Dendritic cell treated with granulocyte-macrophage colony-stimulating factor and Interleukin-4, amounts not matched to agents 40 ng/mL and 50 ng/mL, for 4 days (primary cell): ENCODE measurements at regions not wholly inside any gene's neighbourhood (a gene's known extent, or its start where the extent isn't known, plus 50 kb on each side); places are given as distances from the start of the nearest gene placed in this dataset.

Experiments used
- H3K27ac Mint-ChIP-seq: one replicate; pipeline ENCODE4 v1.8.0; 2022; ENCODE audit warnings: mild to moderate bottlenecking, mixed read lengths
- H3K27me3 Mint-ChIP-seq: one replicate; pipeline ENCODE4 v1.8.0; 2022; ENCODE audit warnings: mild to moderate bottlenecking, mixed read lengths
- H3K36me3 Mint-ChIP-seq: one replicate; pipeline ENCODE4 v1.8.0; 2022; ENCODE audit warnings: low read depth, mixed read lengths
- H3K4me1 Mint-ChIP-seq: one replicate; pipeline ENCODE4 v1.8.0; 2022; ENCODE audit warnings: low read depth, mixed read lengths
- H3K4me3 Mint-ChIP-seq: one replicate; pipeline ENCODE4 v1.8.0; 2022; ENCODE audit warnings: mild to moderate bottlenecking, moderate library complexity, mixed read lengths
- H3K9me3 Mint-ChIP-seq: one replicate; pipeline ENCODE4 v1.8.0; 2022; ENCODE audit warnings: mixed read lengths
- intact Hi-C: fragments of 100-400 bp; cut with micrococcal nuclease; formaldehyde crosslinking; loops from one replicate; pipeline ENCODE4 v1.15.0; 2022

- Mint-ChIP-seq H3K9me3 (no peaks in the 10 kb centered on the region), H3K4me3 (no peak overlapping the region), H3K27ac (no peak overlapping the region), H3K27me3 (no peaks in the 10 kb centered on the region), H3K36me3 (no peaks in the 10 kb centered on the region), H3K4me1 (no peaks in the 10 kb centered on the region)
- intact Hi-C loops, result no loop called here
Observed at GRCh38 chr14:104356738-104357688, 218.6 kb downstream of the KIF26A start.

DNA sequence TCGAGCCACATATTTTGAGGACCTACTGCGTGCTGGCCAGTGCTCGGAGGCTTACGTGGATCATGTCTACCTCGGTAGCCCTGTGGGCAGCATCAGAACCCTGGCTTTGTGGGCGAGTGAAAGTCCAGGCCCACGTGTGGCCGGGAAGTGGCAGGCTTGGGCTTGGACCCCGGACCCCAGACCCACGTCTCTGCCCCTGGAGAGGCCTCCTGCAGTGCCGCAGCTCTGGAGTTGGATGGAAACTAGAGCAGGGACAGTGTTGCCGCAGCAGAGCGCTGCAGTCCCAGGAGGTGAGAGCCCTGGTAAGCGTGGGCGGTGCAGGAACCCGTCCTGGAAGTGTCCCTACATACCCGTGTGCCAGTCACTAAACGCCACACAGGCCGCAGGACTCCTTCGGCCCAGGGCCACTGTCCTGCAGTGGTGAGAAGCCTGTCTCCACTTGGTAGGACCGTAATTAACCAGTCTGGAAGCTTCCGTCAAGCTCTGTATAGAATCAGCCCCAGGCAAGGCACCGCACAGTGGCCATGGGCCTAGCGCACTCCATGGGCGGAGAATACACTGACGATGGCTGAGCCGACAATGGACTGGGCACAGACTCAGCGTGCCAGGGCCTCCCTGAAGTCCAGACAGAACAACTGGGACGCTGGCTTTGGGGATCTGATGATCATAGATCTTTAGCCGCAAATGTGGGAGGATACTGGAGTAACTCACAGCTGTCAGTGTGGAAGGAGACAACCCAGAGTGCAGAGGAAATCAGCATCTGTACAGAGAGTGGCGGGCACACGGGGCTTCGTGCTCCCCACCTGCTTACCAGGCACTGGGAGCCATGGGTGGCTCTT, 219.5 kb downstream of the KIF26A start:
- no peaks in the 10 kb centered on the region for H3K36me3 Mint-ChIP-seq
- H3K4me1 Mint-ChIP-seq, result no peaks in the 10 kb centered on the region
- intact Hi-C loops, result no loop called here
- no peaks in the 10 kb centered on the region for H3K27me3 Mint-ChIP-seq
- H3K27ac Mint-ChIP-seq, result no peak overlapping the region
- no peaks in the 10 kb centered on the region for H3K9me3 Mint-ChIP-seq
- no peak overlapping the region for H3K4me3 Mint-ChIP-seq

DNA sequence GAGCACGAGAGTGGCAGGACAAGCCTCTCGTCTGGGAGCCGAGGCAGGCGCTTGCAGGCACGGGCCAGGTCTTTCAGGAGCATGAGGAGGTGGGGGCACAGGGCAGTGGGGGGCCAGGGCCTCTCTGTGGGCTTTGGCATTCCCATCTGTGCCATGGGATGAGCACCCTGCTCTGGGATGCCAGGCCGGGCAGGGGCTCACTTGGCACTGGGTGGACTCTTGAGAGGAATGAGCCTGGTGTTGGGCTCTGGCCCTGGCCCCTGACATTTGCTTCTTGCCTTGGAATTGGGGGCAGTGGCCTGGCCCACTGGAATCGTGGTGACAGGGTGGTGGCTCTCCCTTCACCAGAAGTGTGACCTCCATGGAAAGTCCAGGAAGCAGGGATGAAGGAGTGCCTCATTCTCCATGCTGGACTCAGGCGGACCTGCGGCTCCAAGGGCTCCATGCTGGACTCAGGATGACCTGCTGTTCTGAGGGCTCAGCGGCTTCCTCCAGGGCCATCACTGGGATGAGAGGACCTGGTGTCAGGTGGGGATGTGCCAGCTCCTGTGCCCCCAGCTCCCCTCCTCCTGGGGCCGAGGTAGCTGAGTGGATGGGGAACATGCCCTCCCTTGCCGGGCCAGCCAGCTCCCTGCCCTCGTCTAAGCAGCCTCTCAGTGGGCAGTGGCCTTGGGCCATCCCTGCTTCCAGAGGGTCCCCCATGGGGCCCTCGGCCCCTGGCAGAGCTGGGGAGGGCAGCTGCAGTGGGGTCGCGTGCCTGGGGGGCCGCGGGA, 220.3 kb downstream of the KIF26A start:
- intact Hi-C loops, result no loop called here
- no peak overlapping the region for H3K4me3 Mint-ChIP-seq
- H3K9me3 Mint-ChIP-seq, result no peaks in the 10 kb centered on the region
- no peaks in the 10 kb centered on the region for H3K36me3 Mint-ChIP-seq
- H3K4me1 Mint-ChIP-seq, result no peaks in the 10 kb centered on the region
- no peak overlapping the region for H3K27ac Mint-ChIP-seq
- no peaks in the 10 kb centered on the region for H3K27me3 Mint-ChIP-seq

- Mint-ChIP-seq H3K9me3 (no peaks in the 10 kb centered on the region), H3K27me3 (no peaks in the 10 kb centered on the region), H3K4me1 (no peaks in the 10 kb centered on the region), H3K27ac (no peak overlapping the region), H3K36me3 (no peaks in the 10 kb centered on the region), H3K4me3 (no peak overlapping the region)
- intact Hi-C loops, result no loop called here
Observed at GRCh38 chr14:104359301-104359968, 220.1 kb upstream of the C14orf180 start.

- Mint-ChIP-seq H3K27ac (no peak overlapping the region), H3K4me1 (no peaks in the 10 kb centered on the region), H3K9me3 (no peaks in the 10 kb centered on the region), H3K36me3 (no peaks in the 10 kb centered on the region), H3K27me3 (no peaks in the 10 kb centered on the region), H3K4me3 (no peak overlapping the region)
- intact Hi-C loops, result no loop called here
Observed at GRCh38 chr14:104359969-104360442, 219.6 kb upstream of the C14orf180 start.

GRCh38 chr14:104360501-104360900, 219.1 kb upstream of the C14orf180 start:
- no peaks in the 10 kb centered on the region for H3K9me3 Mint-ChIP-seq
- no peak overlapping the region for H3K4me3 Mint-ChIP-seq
- H3K36me3 Mint-ChIP-seq, result no peaks in the 10 kb centered on the region
- H3K27me3 Mint-ChIP-seq, result no peaks in the 10 kb centered on the region
- H3K27ac Mint-ChIP-seq, result no peak overlapping the region
- no peaks in the 10 kb centered on the region for H3K4me1 Mint-ChIP-seq
- intact Hi-C loops, result no loop called here

- Mint-ChIP-seq H3K4me3 (no peak overlapping the region), H3K27me3 (no peaks in the 10 kb centered on the region), H3K9me3 (no peaks in the 10 kb centered on the region), H3K27ac (no peak overlapping the region), H3K4me1 (no peaks in the 10 kb centered on the region), H3K36me3 (no peaks in the 10 kb centered on the region)
- intact Hi-C loops, result no loop called here
Observed at GRCh38 chr14:104361101-104361591, 218.4 kb upstream of the C14orf180 start.

GRCh38 chr14:104361921-104362681, 217.5 kb upstream of the C14orf180 start:
- Mint-ChIP-seq H3K36me3 (no peaks in the 10 kb centered on the region), H3K4me1 (no peaks in the 10 kb centered on the region), H3K27me3 (no peaks in the 10 kb centered on the region), H3K27ac (no peak overlapping the region), H3K9me3 (no peaks in the 10 kb centered on the region), H3K4me3 (no peak overlapping the region)
- intact Hi-C loops, result no loop called here

- Mint-ChIP-seq H3K4me1 (no peaks in the 10 kb centered on the region), H3K27ac (no peak overlapping the region), H3K36me3 (no peaks in the 10 kb centered on the region), H3K27me3 (no peaks in the 10 kb centered on the region), H3K4me3 (no peak overlapping the region), H3K9me3 (no peaks in the 10 kb centered on the region)
- intact Hi-C loops, result no loop called here
Observed at GRCh38 chr14:104362761-104363605, 216.6 kb upstream of the C14orf180 start.

DNA sequence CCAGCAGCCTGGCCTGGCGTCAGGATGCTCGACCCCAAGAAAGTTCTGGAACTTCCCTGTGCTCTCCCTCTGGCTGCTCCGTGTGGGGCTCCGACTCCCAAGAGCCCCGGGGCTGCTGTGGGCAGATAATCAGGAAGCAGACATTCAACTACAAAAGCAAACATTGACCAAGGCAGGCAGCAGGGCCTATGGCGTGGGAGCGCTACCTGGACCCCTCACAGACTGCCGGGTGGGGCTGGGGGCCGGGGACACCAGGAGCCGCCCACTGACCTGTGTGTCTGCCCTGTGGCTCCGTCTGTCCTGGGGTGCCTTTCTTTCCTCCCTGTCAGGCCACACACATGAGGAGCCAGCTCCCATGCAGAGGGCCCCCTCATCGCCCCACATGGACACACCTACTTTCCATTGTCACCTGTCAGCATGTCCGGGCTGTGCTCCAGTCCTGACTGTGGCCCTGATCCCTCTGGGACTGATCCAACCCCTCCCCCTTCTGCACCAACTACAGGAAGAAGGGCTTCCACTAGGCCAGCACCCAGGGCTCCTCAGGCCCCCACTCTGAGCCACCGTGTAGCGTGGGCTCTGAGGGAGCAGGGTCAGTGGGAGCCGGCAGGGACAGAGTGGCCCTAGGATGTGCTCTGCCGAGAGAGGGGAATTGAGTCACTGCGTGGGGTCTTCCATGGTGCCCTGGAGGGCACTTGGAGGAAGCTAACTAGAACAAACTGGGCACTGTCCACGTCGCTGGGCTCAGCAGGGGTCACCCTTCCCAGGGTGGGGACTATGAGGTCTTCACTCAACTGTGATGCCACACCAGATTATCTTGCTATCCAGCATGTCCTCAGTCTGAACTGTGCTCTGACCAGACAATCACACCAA, 215.4 kb upstream of the C14orf180 start:
- Mint-ChIP-seq H3K4me3 (no peak overlapping the region), H3K4me1 (no peaks in the 10 kb centered on the region), H3K36me3 (no peaks in the 10 kb centered on the region), H3K9me3 (no peaks in the 10 kb centered on the region), H3K27ac (no peak overlapping the region), H3K27me3 (no peaks in the 10 kb centered on the region)
- intact Hi-C loops, result no loop called here

- Mint-ChIP-seq H3K27ac (no peak overlapping the region), H3K27me3 (no peaks in the 10 kb centered on the region), H3K36me3 (no peaks in the 10 kb centered on the region), H3K9me3 (no peaks in the 10 kb centered on the region), H3K4me1 (no peaks in the 10 kb centered on the region), H3K4me3 (no peak overlapping the region)
- intact Hi-C loops, result no loop called here
Observed at GRCh38 chr14:104364830-104365229, 214.7 kb upstream of the C14orf180 start.
